ENCODE measurements at regions not wholly inside any gene's neighbourhood (a gene's known extent, or its start where the extent isn't known, plus 50 kb on each side); places are given as distances from the start of the nearest gene placed in this dataset.

- H3K4me3 ChIP-seq: no peak overlapping the region
- no peak for TF ChIP-seq CTCF (IDR thresholded peaks at IDR 0.05; ENCODE audit: borderline replicate concordance)
- H3K4me1 ChIP-seq: no peaks in the 10 kb centered on the region
- no peak overlapping the region for H3K27ac ChIP-seq (replicated peaks)
- peaks cover 52% of the 10 kb centered on the region for H3K27me3 ChIP-seq (ENCODE audit: low read depth)
- peaks cover 6% of the 10 kb centered on the region for H3K9me3 ChIP-seq (replicated peaks)
- no peak for DNase-seq
- intact Hi-C loops (cut with micrococcal nuclease): no loop called here
- H3K36me3 ChIP-seq: no peaks in the 10 kb centered on the region
Observed at GRCh38 chr11:11000579-11001283, 142.9 kb upstream of the ZBED5 start.

- no peak for DNase-seq
- no peak overlapping the region for H3K4me3 ChIP-seq
- no peaks in the 10 kb centered on the region for H3K9me3 ChIP-seq (replicated peaks)
- TF ChIP-seq CTCF (IDR thresholded peaks at IDR 0.05; ENCODE audit: borderline replicate concordance): no peak
- no peak overlapping the region for H3K27ac ChIP-seq (replicated peaks)
- no peaks in the 10 kb centered on the region for H3K4me1 ChIP-seq
- intact Hi-C loops (cut with micrococcal nuclease): no loop called here
- no peaks in the 10 kb centered on the region for H3K36me3 ChIP-seq
- H3K27me3 ChIP-seq (ENCODE audit: low read depth): peaks cover 48% of the 10 kb centered on the region
Observed at GRCh38 chr11:10998674-10999073, 140.8 kb upstream of the ZBED5 start.

GRCh38 chr11:10996678-10997077, 138.8 kb upstream of the ZBED5 start:
- no peak overlapping the region for H3K4me3 ChIP-seq
- TF ChIP-seq CTCF (IDR thresholded peaks at IDR 0.05; ENCODE audit: borderline replicate concordance): no peak

GRCh38 chr11:10993640-10994039, 135.8 kb upstream of the ZBED5 start:
- DNase-seq: no peak
- TF ChIP-seq CTCF (IDR thresholded peaks at IDR 0.05; ENCODE audit: borderline replicate concordance): no peak

More at GRCh38 chr11:10996678-10997077, 138.8 kb upstream of the ZBED5 start:
- H3K36me3 ChIP-seq: no peaks in the 10 kb centered on the region
- H3K27ac ChIP-seq (replicated peaks): no peak overlapping the region
- H3K9me3 ChIP-seq (replicated peaks): no peaks in the 10 kb centered on the region
- peaks cover 35% of the 10 kb centered on the region for H3K27me3 ChIP-seq (ENCODE audit: low read depth)
- intact Hi-C loops (cut with micrococcal nuclease): no loop called here
- no peak for DNase-seq
- no peaks in the 10 kb centered on the region for H3K4me1 ChIP-seq

GRCh38 chr11:10993186-10993585, 135.3 kb upstream of the ZBED5 start:
- Histone ChIP-seq H3K4me3 (no peak overlapping the region), H3K27me3 (ENCODE audit: low read depth) (peaks cover 9% of the 10 kb centered on the region), H3K4me1 (no peaks in the 10 kb centered on the region), H3K27ac (replicated peaks) (no peak overlapping the region), H3K36me3 (no peaks in the 10 kb centered on the region), H3K9me3 (replicated peaks) (no peaks in the 10 kb centered on the region)
- intact Hi-C loops (cut with micrococcal nuclease): no loop called here
- TF ChIP-seq CTCF (IDR thresholded peaks at IDR 0.05; ENCODE audit: borderline replicate concordance): no peak
- DNase-seq: no peak

More at GRCh38 chr11:10993640-10994039, 135.8 kb upstream of the ZBED5 start:
- intact Hi-C loops (cut with micrococcal nuclease): no loop called here
- Histone ChIP-seq H3K27me3 (ENCODE audit: low read depth) (peaks cover 14% of the 10 kb centered on the region), H3K4me3 (no peak overlapping the region), H3K9me3 (replicated peaks) (no peaks in the 10 kb centered on the region), H3K4me1 (no peaks in the 10 kb centered on the region), H3K27ac (replicated peaks) (no peak overlapping the region), H3K36me3 (no peaks in the 10 kb centered on the region)
